ENCODE measurements at regions not wholly inside any gene's neighbourhood (a gene's known extent, or its start where the extent isn't known, plus 50 kb on each side); places are given as distances from the start of the nearest gene placed in this dataset.

- H3K4me3 ChIP-seq (ENCODE audit: low read depth, low read length) = no peak overlapping the region
- TF ChIP-seq, protein P1, sequence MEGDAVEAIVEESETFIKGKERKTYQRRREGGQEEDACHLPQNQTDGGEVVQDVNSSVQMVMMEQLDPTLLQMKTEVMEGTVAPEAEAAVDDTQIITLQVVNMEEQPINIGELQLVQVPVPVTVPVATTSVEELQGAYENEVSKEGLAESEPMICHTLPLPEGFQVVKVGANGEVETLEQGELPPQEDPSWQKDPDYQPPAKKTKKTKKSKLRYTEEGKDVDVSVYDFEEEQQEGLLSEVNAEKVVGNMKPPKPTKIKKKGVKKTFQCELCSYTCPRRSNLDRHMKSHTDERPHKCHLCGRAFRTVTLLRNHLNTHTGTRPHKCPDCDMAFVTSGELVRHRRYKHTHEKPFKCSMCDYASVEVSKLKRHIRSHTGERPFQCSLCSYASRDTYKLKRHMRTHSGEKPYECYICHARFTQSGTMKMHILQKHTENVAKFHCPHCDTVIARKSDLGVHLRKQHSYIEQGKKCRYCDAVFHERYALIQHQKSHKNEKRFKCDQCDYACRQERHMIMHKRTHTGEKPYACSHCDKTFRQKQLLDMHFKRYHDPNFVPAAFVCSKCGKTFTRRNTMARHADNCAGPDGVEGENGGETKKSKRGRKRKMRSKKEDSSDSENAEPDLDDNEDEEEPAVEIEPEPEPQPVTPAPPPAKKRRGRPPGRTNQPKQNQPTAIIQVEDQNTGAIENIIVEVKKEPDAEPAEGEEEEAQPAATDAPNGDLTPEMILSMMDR (IDR thresholded peaks at IDR 0.05; ENCODE audit: borderline replicate concordance, insufficient read depth, low read depth, low read length) = no peak
Measured at GRCh38 chr2:228543117-228543516, 361.6 kb upstream of the SPHKAP start.

GRCh38 chr2:228542277-228542676 lies 360.8 kb upstream of the SPHKAP start:
- no peak overlapping the region for H3K4me3 ChIP-seq (ENCODE audit: low read depth, low read length)
- TF ChIP-seq, protein P1 (IDR thresholded peaks at IDR 0.05; ENCODE audit: borderline replicate concordance, insufficient read depth, low read depth, low read length) = no peak

- no peak overlapping the region for H3K4me3 ChIP-seq (ENCODE audit: low read depth, low read length)
- TF ChIP-seq, protein P1 (IDR thresholded peaks at IDR 0.05; ENCODE audit: borderline replicate concordance, insufficient read depth, low read depth, low read length) = no peak
Measured at GRCh38 chr2:228541789-228542188, 360.3 kb upstream of the SPHKAP start.

DNA sequence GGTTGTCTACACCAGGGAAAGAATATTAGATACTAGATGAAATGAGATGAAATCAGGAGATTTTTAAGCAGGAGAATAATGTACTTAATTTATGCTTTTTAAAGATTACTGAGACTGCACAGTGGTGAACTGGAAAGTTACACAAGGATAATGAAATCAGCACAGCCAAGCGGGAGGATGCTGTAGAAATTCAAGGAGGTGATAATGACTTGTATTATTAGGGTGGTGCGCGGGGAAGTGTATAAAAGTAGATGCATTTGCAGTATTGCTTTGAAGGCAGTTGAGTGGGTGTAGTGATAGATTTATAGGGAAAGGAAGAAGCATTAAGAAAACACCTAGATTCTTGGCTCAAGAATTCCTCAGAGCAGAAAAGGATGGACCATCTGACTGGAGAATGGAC lies 359.5 kb upstream of the SPHKAP start:
- H3K4me3 ChIP-seq (ENCODE audit: low read depth, low read length) = no peak overlapping the region
- TF ChIP-seq, protein P1 (IDR thresholded peaks at IDR 0.05; ENCODE audit: borderline replicate concordance, insufficient read depth, low read depth, low read length) = no peak

GRCh38 chr2:228535396-228535795 lies 353.9 kb upstream of the SPHKAP start:
- H3K4me3 ChIP-seq (ENCODE audit: low read depth, low read length) = no peak overlapping the region
- TF ChIP-seq, protein P1 (IDR thresholded peaks at IDR 0.05; ENCODE audit: borderline replicate concordance, insufficient read depth, low read depth, low read length) = no peak

DNA sequence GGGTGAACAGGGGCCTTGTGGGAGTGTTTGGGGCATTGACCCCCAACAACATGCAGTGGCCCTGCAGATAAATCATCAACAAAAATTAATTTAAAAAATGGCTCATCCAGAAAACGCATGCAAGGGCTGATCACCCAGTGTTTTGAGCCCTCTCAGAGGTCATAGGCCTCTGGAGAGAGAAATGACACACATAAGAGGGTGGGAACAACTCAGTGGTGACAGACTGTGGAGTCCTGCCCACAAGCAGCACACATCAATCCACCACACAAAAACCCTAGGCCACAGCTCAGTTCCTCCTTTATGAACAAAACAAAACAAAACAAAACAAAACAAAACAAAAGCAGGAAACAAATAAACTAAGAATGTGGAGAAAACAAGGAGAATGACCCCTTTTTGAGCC lies 351.7 kb upstream of the SPHKAP start:
- no peak overlapping the region for H3K4me3 ChIP-seq (ENCODE audit: low read depth, low read length)
- TF ChIP-seq, protein P1 (IDR thresholded peaks at IDR 0.05; ENCODE audit: borderline replicate concordance, insufficient read depth, low read depth, low read length) = no peak

DNA sequence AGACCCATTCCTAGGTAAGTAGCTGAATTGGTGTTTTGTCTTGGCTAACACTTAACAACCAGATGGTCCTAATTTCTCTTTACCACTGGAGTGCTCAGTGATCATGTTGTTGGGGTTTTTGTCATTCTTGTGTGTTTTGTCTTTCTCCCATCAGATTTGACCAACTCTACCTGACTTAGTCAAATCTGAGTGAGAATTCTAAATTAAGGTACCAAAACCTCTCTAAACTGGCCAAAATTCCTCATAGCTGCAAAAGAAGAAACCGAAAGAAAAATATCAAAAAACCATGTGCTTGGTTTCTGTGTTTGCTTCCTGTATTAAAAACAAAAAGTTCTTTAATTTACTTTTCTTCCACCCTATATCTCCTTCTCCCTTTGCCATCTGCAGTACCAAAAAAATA lies 350.7 kb upstream of the SPHKAP start:
- TF ChIP-seq, protein P1 (IDR thresholded peaks at IDR 0.05; ENCODE audit: borderline replicate concordance, insufficient read depth, low read depth, low read length) = no peak

More for the DNA sequence above, 350.7 kb upstream of the SPHKAP start:
- H3K4me3 ChIP-seq (ENCODE audit: low read depth, low read length) = no peak overlapping the region

Data from GM12875 (cell line).